SK-N-SH (cell line): ENCODE measurements at regions not wholly inside any gene's neighbourhood (a gene's known extent, or its start where the extent isn't known, plus 50 kb on each side); places are given as distances from the start of the nearest gene placed in this dataset.

Source experiments
- CTCF ChIA-PET: fragments of 300-600, 350-600 bp; formaldehyde crosslinking; extraction: SDS; loops from one replicate; lab custom pipeline; 2021; lab: Yijun Ruan, JAX
- POLR2A ChIA-PET: fragments of 350-600 bp; sonication (Branson Sonifier 250); formaldehyde crosslinking; extraction: SDS; loops from one replicate; lab custom pipeline; 2020; ENCODE audit warnings: antibody characterized with exemption, inconsistent platforms; lab: Yijun Ruan, JAX
- DNase-seq: peaks from one replicate; pipeline ENCODE4 v3.0.0; 2012
- H2AFZ ChIP-seq: fragments of 200-600 bp; sonication (generic); 2 replicates; pipeline ENCODE4 v1.8.1; 2016; ENCODE audit warnings: antibody characterized with exemption, mild to moderate bottlenecking, low read depth
- H3F3A ChIP-seq: fragments of 200-600 bp; sonication (generic); replicated peaks from 2 replicates; pipeline ENCODE3; 2016; ENCODE audit warnings: antibody characterized with exemption, mild to moderate bottlenecking; ENCODE audit not compliant: insufficient read depth
- H3K27ac ChIP-seq, 2 experiments: fragments of 200-500 bp in 1 of 2; fragments of 200-600 bp in 1 of 2; sonication (Bioruptor generic) in 1 of 2; sonication (generic), shearing (Covaris generic) in 1 of 2; 2 replicates each; pipeline versions ENCODE4 v1.5.1 to v1.6.1; 2014 to 2016; ENCODE audit warnings: low read depth in 2 of 2, inconsistent platforms in 1 of 2, low read length in 1 of 2, mild to moderate bottlenecking in 1 of 2, mixed read lengths in 1 of 2
- H3K27me3 ChIP-seq: fragments of 200-600 bp; sonication (generic), shearing (Covaris generic); 2 replicates; pipeline ENCODE4 v1.6.1; 2016; ENCODE audit warnings: mixed run types; ENCODE audit not compliant: insufficient read depth
- H3K36me3 ChIP-seq, 2 experiments: fragments of 200-500 bp in 1 of 2; fragments of 200-600 bp in 1 of 2; sonication (Bioruptor generic) in 1 of 2; sonication (generic) in 1 of 2; replicated peaks in 1 of 2; 2 replicates each; pipeline versions ENCODE3 to v1.5.1; 2014 to 2016; ENCODE audit warnings: low read length in 1 of 2, mild to moderate bottlenecking in 1 of 2; ENCODE audit not compliant: insufficient read depth in 2 of 2, control insufficient read depth in 1 of 2
- H3K4me1 ChIP-seq, 2 experiments: fragments of 200-500 bp in 1 of 2; fragments of 200-600 bp in 1 of 2; sonication (Bioruptor generic) in 1 of 2; sonication (generic), shearing (Covaris generic) in 1 of 2; 2 replicates each; pipeline versions ENCODE4 v1.5.1 to v1.6.1; 2014 to 2016; ENCODE audit warnings: low read depth in 1 of 2, low read length in 1 of 2, mixed run types in 1 of 2; ENCODE audit not compliant: insufficient read depth in 2 of 2, control insufficient read depth in 1 of 2
- H3K4me2 ChIP-seq: fragments of 200-600 bp; sonication (generic), shearing (Covaris generic); 2 replicates; pipeline ENCODE4 v1.6.1; 2017; ENCODE audit warnings: mixed run types
- H3K4me3 ChIP-seq, 2 experiments: fragments of 200-500 bp in 1 of 2; fragments of 200-600 bp in 1 of 2; sonication (Bioruptor generic) in 1 of 2; sonication (generic), shearing (Covaris generic) in 1 of 2; 2 replicates each; pipeline versions ENCODE4 v1.5.1 to v1.8.1; 2014 to 2016; ENCODE audit warnings: low read depth in 2 of 2, inconsistent platforms in 1 of 2, low read length in 1 of 2, mild to moderate bottlenecking in 1 of 2, mixed read lengths in 1 of 2, moderate library complexity in 1 of 2
- H3K79me2 ChIP-seq: fragments of 200-600 bp; sonication (generic); 2 replicates; pipeline ENCODE4 v1.8.1; 2017; ENCODE audit warnings: mild to moderate bottlenecking; ENCODE audit not compliant: insufficient read depth
- H3K9ac ChIP-seq: fragments of 200-600 bp; sonication (generic); 2 replicates; pipeline ENCODE4 v1.6.1; 2017; ENCODE audit warnings: mixed run types
- H3K9me2 ChIP-seq: fragments of 200-600 bp; sonication (generic); 2 replicates; pipeline ENCODE4 v1.6.1; 2017; ENCODE audit warnings: mixed run types
- H3K9me3 ChIP-seq: fragments of 200-600 bp; sonication (generic); 2 replicates; pipeline ENCODE4 v1.6.1; 2017; ENCODE audit warnings: mixed run types, mild to moderate bottlenecking, moderate library complexity
- H4K20me1 ChIP-seq: fragments of 200-600 bp; sonication (generic); 2 replicates; pipeline ENCODE4 v1.6.1; 2017; ENCODE audit warnings: mild to moderate bottlenecking, mixed run types; ENCODE audit not compliant: insufficient read depth
- EP300 ChIP-seq, 2 experiments: IDR thresholded peaks; 2 replicates each; pipeline versions ENCODE4 v1.4.0 to v1.6.1; 2012; ENCODE audit warnings: borderline replicate concordance in 1 of 2, low read depth in 1 of 2, low read length in 1 of 2
- EZH2phosphoT487 ChIP-seq: fragments of 200-600 bp; sonication (generic); IDR thresholded peaks from 2 replicates; pipeline ENCODE4 v1.6.1; 2017; ENCODE audit warnings: low read depth, mixed run types, mild to moderate bottlenecking, antibody characterized with exemption, moderate library complexity, borderline replicate concordance
- FOSL2 ChIP-seq: IDR thresholded peaks from 2 replicates; pipeline ENCODE4 v1.4.0; 2012; ENCODE audit warnings: low read depth, mild to moderate bottlenecking, moderate library complexity, borderline replicate concordance
- GABPA ChIP-seq: IDR thresholded peaks from 2 replicates; pipeline ENCODE4 v1.4.0; 2012; ENCODE audit warnings: low read depth, mild to moderate bottlenecking
- JUND ChIP-seq: IDR thresholded peaks from 2 replicates; pipeline ENCODE4 v1.4.0; 2012
- MXI1 ChIP-seq: IDR thresholded peaks from 2 replicates; pipeline ENCODE4 v1.6.1; 2012; ENCODE audit warnings: mild to moderate bottlenecking, low read depth, low read length, improper control_type of control experiment
- POLR2AphosphoS5 ChIP-seq: IDR thresholded peaks from 2 replicates; pipeline ENCODE4 v1.6.1; 2012; ENCODE audit warnings: low read depth, low read length
- RCOR1 ChIP-seq: fragments of 150-350 bp; IDR thresholded peaks from 2 replicates; pipeline ENCODE4 v1.6.1; 2017; ENCODE audit warnings: antibody characterized with exemption, low read length
- SMC3 ChIP-seq: IDR thresholded peaks from 2 replicates; pipeline ENCODE4 v1.6.1; 2012; ENCODE audit warnings: low read depth, low read length, improper control_type of control experiment
- TAF1 ChIP-seq: IDR thresholded peaks from 2 replicates; pipeline ENCODE4 v1.6.1; 2012; ENCODE audit warnings: low read depth, mild to moderate bottlenecking, low read length, moderate library complexity, borderline replicate concordance
- TCF12 ChIP-seq: IDR thresholded peaks from 2 replicates; pipeline ENCODE4 v1.4.0; 2012
- WGBS: methylation state at CpG from one replicate; pipeline ENCODE4 v1.1.6; 2017; ENCODE audit warnings: low lambda C conversion rate; 5-methylcytosine and 5-hydroxymethylcytosine counted together
- TF ChIP-seq, protein P1 (sequence below): IDR thresholded peaks from 2 replicates; pipeline ENCODE4 v1.6.1; 2012; ENCODE audit warnings: mild to moderate bottlenecking, low read depth, low read length, moderate library complexity
- TF ChIP-seq, protein P2 (sequence below): IDR thresholded peaks from 2 replicates; pipeline ENCODE4; 2012
- TF ChIP-seq, protein P3 (sequence below): IDR thresholded peaks from 2 replicates; pipeline ENCODE4 v1.4.0; 2012; ENCODE audit warnings: low read depth, borderline replicate concordance
- TF ChIP-seq, protein P4 (sequence below): IDR thresholded peaks from 2 replicates; pipeline ENCODE4 v1.4.0; 2012; ENCODE audit warnings: low read depth, borderline replicate concordance
- TF ChIP-seq, protein P5 (sequence below): fragments of 150-350 bp; IDR thresholded peaks from 2 replicates; pipeline ENCODE4 v1.6.1; 2017; ENCODE audit warnings: antibody characterized with exemption, low read length, low read depth, borderline replicate concordance

DNA sequence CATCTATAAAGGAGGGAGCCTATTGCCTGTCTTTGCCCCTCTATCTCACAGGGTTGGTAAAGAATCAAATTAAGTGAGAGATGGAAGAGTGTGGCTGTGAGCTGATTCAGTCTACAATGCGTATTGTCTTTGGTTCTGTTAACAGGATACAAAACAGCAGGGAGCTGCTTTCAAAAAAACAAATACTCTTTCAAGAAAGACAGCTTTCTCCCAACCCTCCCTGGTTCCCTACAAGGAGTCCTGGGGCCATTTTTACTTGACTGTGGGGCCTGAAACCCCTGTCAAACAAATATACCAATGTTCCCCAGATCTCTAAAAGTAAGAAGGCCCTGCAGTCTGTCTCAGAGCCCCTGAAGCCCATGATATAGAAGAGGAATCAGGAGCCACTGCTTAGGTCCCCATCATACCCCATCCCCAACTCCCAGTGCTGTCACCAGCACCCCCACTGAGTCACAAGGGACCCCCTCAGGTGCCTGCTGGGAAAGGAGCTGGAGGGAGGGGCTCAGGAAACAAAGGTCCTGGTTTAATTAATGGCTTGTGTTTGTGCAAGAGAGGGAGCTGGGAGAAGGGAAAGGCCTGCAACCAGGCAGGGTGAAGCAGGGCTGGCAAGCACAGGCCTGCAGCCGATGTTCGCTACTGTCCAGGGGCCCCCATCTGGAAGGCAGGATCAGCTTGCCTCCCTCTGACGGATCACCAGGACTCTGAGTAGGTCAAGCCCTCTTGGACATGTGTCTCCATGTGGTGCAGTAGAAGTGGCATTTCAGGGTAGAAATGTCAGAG is 182.0 kb upstream of the GHITM start (continued):
- no peak for TF ChIP-seq TAF1
- TF ChIP-seq POLR2AphosphoS5, result no peak
- TF ChIP-seq, protein P1, sequence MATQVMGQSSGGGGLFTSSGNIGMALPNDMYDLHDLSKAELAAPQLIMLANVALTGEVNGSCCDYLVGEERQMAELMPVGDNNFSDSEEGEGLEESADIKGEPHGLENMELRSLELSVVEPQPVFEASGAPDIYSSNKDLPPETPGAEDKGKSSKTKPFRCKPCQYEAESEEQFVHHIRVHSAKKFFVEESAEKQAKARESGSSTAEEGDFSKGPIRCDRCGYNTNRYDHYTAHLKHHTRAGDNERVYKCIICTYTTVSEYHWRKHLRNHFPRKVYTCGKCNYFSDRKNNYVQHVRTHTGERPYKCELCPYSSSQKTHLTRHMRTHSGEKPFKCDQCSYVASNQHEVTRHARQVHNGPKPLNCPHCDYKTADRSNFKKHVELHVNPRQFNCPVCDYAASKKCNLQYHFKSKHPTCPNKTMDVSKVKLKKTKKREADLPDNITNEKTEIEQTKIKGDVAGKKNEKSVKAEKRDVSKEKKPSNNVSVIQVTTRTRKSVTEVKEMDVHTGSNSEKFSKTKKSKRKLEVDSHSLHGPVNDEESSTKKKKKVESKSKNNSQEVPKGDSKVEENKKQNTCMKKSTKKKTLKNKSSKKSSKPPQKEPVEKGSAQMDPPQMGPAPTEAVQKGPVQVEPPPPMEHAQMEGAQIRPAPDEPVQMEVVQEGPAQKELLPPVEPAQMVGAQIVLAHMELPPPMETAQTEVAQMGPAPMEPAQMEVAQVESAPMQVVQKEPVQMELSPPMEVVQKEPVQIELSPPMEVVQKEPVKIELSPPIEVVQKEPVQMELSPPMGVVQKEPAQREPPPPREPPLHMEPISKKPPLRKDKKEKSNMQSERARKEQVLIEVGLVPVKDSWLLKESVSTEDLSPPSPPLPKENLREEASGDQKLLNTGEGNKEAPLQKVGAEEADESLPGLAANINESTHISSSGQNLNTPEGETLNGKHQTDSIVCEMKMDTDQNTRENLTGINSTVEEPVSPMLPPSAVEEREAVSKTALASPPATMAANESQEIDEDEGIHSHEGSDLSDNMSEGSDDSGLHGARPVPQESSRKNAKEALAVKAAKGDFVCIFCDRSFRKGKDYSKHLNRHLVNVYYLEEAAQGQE, result no peak
- TF ChIP-seq, all 33 proteins: peak for 0

DNA sequence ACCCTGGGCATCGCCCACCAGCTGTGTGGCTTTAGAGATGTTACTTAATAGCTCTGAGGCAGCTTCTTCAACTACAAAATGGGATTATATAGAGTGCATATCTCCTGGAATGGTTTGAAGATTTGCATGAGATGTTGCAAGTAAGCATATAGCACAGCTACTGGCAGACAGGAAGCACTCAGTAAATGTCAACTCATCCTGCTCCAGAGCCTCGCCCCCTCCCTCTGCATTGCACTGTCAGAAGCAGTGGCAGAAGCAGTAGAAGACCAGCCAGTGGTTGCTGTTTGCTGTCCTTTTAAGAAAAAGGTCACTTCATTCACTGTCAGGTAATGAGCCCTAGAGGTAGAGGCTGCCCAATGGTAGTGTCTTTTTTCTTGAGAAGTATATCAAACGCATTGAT is 180.0 kb upstream of the GHITM start:
- Histone ChIP-seq H4K20me1 (no peaks in the 10 kb centered on the region), H3K36me3 (no peaks in the 10 kb centered on the region), H3K79me2 (no peaks in the 10 kb centered on the region), H3K9ac (no peak overlapping the region), H3F3A (no peaks in the 10 kb centered on the region), H3K9me3 (no peaks in the 10 kb centered on the region), H3K27me3 (no peaks in the 10 kb centered on the region), H3K27ac (no peak overlapping the region), H3K4me2 (no peak overlapping the region), H2AFZ (no peak overlapping the region), H3K4me1 (peaks cover 0 to 9% of the 10 kb centered on the region in 2 experiments; a peak in 1 of 4 replicates), H3K9me2 (no peaks in the 10 kb centered on the region), H3K4me3 (no peak overlapping the region)
- CTCF ChIA-PET, result interaction anchor here (1.7 kb wide), 1 partner anchor 138 kb away, joined by 5 read pairs; no protein-coding TSS in a partner anchor
- POLR2A ChIA-PET, result no interaction called here
- no peak for DNase-seq
- 19% methylated on average over 3 of the region's 3 CpGs for WGBS
- TF ChIP-seq TAF1, result no peak
- TF ChIP-seq, protein P2, sequence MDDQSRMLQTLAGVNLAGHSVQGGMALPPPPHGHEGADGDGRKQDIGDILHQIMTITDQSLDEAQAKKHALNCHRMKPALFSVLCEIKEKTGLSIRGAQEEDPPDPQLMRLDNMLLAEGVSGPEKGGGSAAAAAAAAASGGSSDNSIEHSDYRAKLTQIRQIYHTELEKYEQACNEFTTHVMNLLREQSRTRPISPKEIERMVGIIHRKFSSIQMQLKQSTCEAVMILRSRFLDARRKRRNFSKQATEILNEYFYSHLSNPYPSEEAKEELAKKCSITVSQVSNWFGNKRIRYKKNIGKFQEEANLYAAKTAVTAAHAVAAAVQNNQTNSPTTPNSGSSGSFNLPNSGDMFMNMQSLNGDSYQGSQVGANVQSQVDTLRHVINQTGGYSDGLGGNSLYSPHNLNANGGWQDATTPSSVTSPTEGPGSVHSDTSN, result no peak
- TF ChIP-seq, protein P3, sequence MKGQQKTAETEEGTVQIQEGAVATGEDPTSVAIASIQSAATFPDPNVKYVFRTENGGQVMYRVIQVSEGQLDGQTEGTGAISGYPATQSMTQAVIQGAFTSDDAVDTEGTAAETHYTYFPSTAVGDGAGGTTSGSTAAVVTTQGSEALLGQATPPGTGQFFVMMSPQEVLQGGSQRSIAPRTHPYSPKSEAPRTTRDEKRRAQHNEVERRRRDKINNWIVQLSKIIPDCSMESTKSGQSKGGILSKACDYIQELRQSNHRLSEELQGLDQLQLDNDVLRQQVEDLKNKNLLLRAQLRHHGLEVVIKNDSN, result no peak
- TF ChIP-seq, protein P4, sequence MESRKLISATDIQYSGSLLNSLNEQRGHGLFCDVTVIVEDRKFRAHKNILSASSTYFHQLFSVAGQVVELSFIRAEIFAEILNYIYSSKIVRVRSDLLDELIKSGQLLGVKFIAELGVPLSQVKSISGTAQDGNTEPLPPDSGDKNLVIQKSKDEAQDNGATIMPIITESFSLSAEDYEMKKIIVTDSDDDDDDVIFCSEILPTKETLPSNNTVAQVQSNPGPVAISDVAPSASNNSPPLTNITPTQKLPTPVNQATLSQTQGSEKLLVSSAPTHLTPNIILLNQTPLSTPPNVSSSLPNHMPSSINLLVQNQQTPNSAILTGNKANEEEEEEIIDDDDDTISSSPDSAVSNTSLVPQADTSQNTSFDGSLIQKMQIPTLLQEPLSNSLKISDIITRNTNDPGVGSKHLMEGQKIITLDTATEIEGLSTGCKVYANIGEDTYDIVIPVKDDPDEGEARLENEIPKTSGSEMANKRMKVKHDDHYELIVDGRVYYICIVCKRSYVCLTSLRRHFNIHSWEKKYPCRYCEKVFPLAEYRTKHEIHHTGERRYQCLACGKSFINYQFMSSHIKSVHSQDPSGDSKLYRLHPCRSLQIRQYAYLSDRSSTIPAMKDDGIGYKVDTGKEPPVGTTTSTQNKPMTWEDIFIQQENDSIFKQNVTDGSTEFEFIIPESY, result no peak
- TF ChIP-seq SMC3, result no peak
- no peak for TF ChIP-seq JUND
- no peak for TF ChIP-seq FOSL2
- TF ChIP-seq, protein P1, result no peak
- no peak for TF ChIP-seq TCF12
- TF ChIP-seq, protein P5, sequence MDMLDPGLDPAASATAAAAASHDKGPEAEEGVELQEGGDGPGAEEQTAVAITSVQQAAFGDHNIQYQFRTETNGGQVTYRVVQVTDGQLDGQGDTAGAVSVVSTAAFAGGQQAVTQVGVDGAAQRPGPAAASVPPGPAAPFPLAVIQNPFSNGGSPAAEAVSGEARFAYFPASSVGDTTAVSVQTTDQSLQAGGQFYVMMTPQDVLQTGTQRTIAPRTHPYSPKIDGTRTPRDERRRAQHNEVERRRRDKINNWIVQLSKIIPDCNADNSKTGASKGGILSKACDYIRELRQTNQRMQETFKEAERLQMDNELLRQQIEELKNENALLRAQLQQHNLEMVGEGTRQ, result no peak
- TF ChIP-seq GABPA, result no peak
- TF ChIP-seq MXI1, result no peak
- no peak for TF ChIP-seq POLR2AphosphoS5
- TF ChIP-seq EZH2phosphoT487, result no peak
- no peak for TF ChIP-seq EP300 (IDR thresholded peaks at IDR 0.05; ENCODE audit: borderline replicate concordance in 1 of 2, low read depth in 1 of 2, low read length in 1 of 2)
- TF ChIP-seq RCOR1, result no peak
